ENCODE measurements at regions not wholly inside any gene's neighbourhood (a gene's known extent, or its start where the extent isn't known, plus 50 kb on each side); places are given as distances from the start of the nearest gene placed in this dataset.

DNA sequence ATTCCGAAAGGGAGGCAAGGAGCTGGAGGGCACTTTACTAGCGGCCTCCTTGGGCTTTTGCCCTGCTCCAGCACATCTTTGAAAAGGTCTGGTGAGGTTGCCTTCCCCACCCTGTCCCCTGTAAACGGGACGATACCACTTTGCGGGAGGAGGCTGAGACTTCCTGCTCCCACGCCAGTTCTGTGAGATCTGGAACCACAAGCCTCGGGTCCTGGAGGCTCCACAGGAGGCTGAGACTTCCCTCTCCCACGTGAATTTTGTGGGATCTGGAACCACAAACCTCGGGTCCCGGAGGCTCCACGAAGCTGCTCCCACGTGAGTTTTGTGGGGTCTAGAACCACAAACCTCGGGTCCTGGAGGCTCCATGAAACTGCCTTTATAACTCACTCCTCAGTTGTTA lies 209.3 kb downstream of the DLL1 start:
- TF ChIP-seq, protein P1, sequence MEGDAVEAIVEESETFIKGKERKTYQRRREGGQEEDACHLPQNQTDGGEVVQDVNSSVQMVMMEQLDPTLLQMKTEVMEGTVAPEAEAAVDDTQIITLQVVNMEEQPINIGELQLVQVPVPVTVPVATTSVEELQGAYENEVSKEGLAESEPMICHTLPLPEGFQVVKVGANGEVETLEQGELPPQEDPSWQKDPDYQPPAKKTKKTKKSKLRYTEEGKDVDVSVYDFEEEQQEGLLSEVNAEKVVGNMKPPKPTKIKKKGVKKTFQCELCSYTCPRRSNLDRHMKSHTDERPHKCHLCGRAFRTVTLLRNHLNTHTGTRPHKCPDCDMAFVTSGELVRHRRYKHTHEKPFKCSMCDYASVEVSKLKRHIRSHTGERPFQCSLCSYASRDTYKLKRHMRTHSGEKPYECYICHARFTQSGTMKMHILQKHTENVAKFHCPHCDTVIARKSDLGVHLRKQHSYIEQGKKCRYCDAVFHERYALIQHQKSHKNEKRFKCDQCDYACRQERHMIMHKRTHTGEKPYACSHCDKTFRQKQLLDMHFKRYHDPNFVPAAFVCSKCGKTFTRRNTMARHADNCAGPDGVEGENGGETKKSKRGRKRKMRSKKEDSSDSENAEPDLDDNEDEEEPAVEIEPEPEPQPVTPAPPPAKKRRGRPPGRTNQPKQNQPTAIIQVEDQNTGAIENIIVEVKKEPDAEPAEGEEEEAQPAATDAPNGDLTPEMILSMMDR (IDR thresholded peaks at IDR 0.05): no peak
- TF ChIP-seq POLR2A (IDR thresholded peaks at IDR 0.05): no peak
